B cell (primary cell): ENCODE measurements at regions not wholly inside any gene's neighbourhood (a gene's known extent, or its start where the extent isn't known, plus 50 kb on each side); places are given as distances from the start of the nearest gene placed in this dataset.

ENCODE experiments used
- CTCF ChIP-seq: fragments of 200-600 bp; IDR thresholded peaks from one replicate; pipeline ENCODE4 v1.8.0; 2022; ENCODE audit warnings: antibody characterized with exemption, mild to moderate bottlenecking
- EZH2 ChIP-seq: IDR thresholded peaks from 2 replicates; pipeline ENCODE4 v1.6.1; 2012; ENCODE audit warnings: borderline replicate concordance, low read depth, mild to moderate bottlenecking, moderate library complexity, low read length; ENCODE audit not compliant: insufficient read depth, poor library complexity, severe bottlenecking

- TF ChIP-seq CTCF, result no peak
- no peak for TF ChIP-seq EZH2
Measured at GRCh38 chr14:97056086-97056485, 258.9 kb downstream of the VRK1 start.
